SK-N-SH (cell line): ENCODE measurements at regions not wholly inside any gene's neighbourhood (a gene's known extent, or its start where the extent isn't known, plus 50 kb on each side); places are given as distances from the start of the nearest gene placed in this dataset.

Source experiments
- CTCF ChIA-PET: fragments of 300-600, 350-600 bp; formaldehyde crosslinking; extraction: SDS; loops from one replicate; lab custom pipeline; 2021; lab: Yijun Ruan, JAX
- POLR2A ChIA-PET: fragments of 350-600 bp; sonication (Branson Sonifier 250); formaldehyde crosslinking; extraction: SDS; loops from one replicate; lab custom pipeline; 2020; ENCODE audit warnings: antibody characterized with exemption, inconsistent platforms; lab: Yijun Ruan, JAX
- DNase-seq: peaks from one replicate; pipeline ENCODE4 v3.0.0; 2012
- H2AFZ ChIP-seq: fragments of 200-600 bp; sonication (generic); 2 replicates; pipeline ENCODE4 v1.8.1; 2016; ENCODE audit warnings: antibody characterized with exemption, mild to moderate bottlenecking, low read depth
- H3F3A ChIP-seq: fragments of 200-600 bp; sonication (generic); replicated peaks from 2 replicates; pipeline ENCODE3; 2016; ENCODE audit warnings: antibody characterized with exemption, mild to moderate bottlenecking; ENCODE audit not compliant: insufficient read depth
- H3K27ac ChIP-seq, 2 experiments: fragments of 200-500 bp in 1 of 2; fragments of 200-600 bp in 1 of 2; sonication (Bioruptor generic) in 1 of 2; sonication (generic), shearing (Covaris generic) in 1 of 2; 2 replicates each; pipeline versions ENCODE4 v1.5.1 to v1.6.1; 2014 to 2016; ENCODE audit warnings: low read depth in 2 of 2, inconsistent platforms in 1 of 2, low read length in 1 of 2, mild to moderate bottlenecking in 1 of 2, mixed read lengths in 1 of 2
- H3K27me3 ChIP-seq: fragments of 200-600 bp; sonication (generic), shearing (Covaris generic); 2 replicates; pipeline ENCODE4 v1.6.1; 2016; ENCODE audit warnings: mixed run types; ENCODE audit not compliant: insufficient read depth
- H3K36me3 ChIP-seq, 2 experiments: fragments of 200-500 bp in 1 of 2; fragments of 200-600 bp in 1 of 2; sonication (Bioruptor generic) in 1 of 2; sonication (generic) in 1 of 2; replicated peaks in 1 of 2; 2 replicates each; pipeline versions ENCODE3 to v1.5.1; 2014 to 2016; ENCODE audit warnings: low read length in 1 of 2, mild to moderate bottlenecking in 1 of 2; ENCODE audit not compliant: insufficient read depth in 2 of 2, control insufficient read depth in 1 of 2
- H3K4me1 ChIP-seq, 2 experiments: fragments of 200-500 bp in 1 of 2; fragments of 200-600 bp in 1 of 2; sonication (Bioruptor generic) in 1 of 2; sonication (generic), shearing (Covaris generic) in 1 of 2; 2 replicates each; pipeline versions ENCODE4 v1.5.1 to v1.6.1; 2014 to 2016; ENCODE audit warnings: low read depth in 1 of 2, low read length in 1 of 2, mixed run types in 1 of 2; ENCODE audit not compliant: insufficient read depth in 2 of 2, control insufficient read depth in 1 of 2
- H3K4me2 ChIP-seq: fragments of 200-600 bp; sonication (generic), shearing (Covaris generic); 2 replicates; pipeline ENCODE4 v1.6.1; 2017; ENCODE audit warnings: mixed run types
- H3K4me3 ChIP-seq, 2 experiments: fragments of 200-500 bp in 1 of 2; fragments of 200-600 bp in 1 of 2; sonication (Bioruptor generic) in 1 of 2; sonication (generic), shearing (Covaris generic) in 1 of 2; 2 replicates each; pipeline versions ENCODE4 v1.5.1 to v1.8.1; 2014 to 2016; ENCODE audit warnings: low read depth in 2 of 2, inconsistent platforms in 1 of 2, low read length in 1 of 2, mild to moderate bottlenecking in 1 of 2, mixed read lengths in 1 of 2, moderate library complexity in 1 of 2
- H3K79me2 ChIP-seq: fragments of 200-600 bp; sonication (generic); 2 replicates; pipeline ENCODE4 v1.8.1; 2017; ENCODE audit warnings: mild to moderate bottlenecking; ENCODE audit not compliant: insufficient read depth
- H3K9ac ChIP-seq: fragments of 200-600 bp; sonication (generic); 2 replicates; pipeline ENCODE4 v1.6.1; 2017; ENCODE audit warnings: mixed run types
- H3K9me2 ChIP-seq: fragments of 200-600 bp; sonication (generic); 2 replicates; pipeline ENCODE4 v1.6.1; 2017; ENCODE audit warnings: mixed run types
- H3K9me3 ChIP-seq: fragments of 200-600 bp; sonication (generic); 2 replicates; pipeline ENCODE4 v1.6.1; 2017; ENCODE audit warnings: mixed run types, mild to moderate bottlenecking, moderate library complexity
- H4K20me1 ChIP-seq: fragments of 200-600 bp; sonication (generic); 2 replicates; pipeline ENCODE4 v1.6.1; 2017; ENCODE audit warnings: mild to moderate bottlenecking, mixed run types; ENCODE audit not compliant: insufficient read depth
- EP300 ChIP-seq, 2 experiments: IDR thresholded peaks; 2 replicates each; pipeline versions ENCODE4 v1.4.0 to v1.6.1; 2012; ENCODE audit warnings: borderline replicate concordance in 1 of 2, low read depth in 1 of 2, low read length in 1 of 2
- EZH2phosphoT487 ChIP-seq: fragments of 200-600 bp; sonication (generic); IDR thresholded peaks from 2 replicates; pipeline ENCODE4 v1.6.1; 2017; ENCODE audit warnings: low read depth, mixed run types, mild to moderate bottlenecking, antibody characterized with exemption, moderate library complexity, borderline replicate concordance
- FOXJ3 ChIP-seq: sonication (generic); formaldehyde crosslinking; IDR thresholded peaks from 2 replicates; pipeline ENCODE4 v1.5.1; 2020; ENCODE audit warnings: mild to moderate bottlenecking, missing genetic modification reagents
- GABPA ChIP-seq: IDR thresholded peaks from 2 replicates; pipeline ENCODE4 v1.4.0; 2012; ENCODE audit warnings: low read depth, mild to moderate bottlenecking
- GATA2 ChIP-seq: sonication (generic); formaldehyde crosslinking; IDR thresholded peaks from 2 replicates; pipeline ENCODE4 v1.5.0; 2020; ENCODE audit warnings: mild to moderate bottlenecking, missing genetic modification reagents
- JUND ChIP-seq: IDR thresholded peaks from 2 replicates; pipeline ENCODE4 v1.4.0; 2012
- MAX ChIP-seq: IDR thresholded peaks from 2 replicates; pipeline ENCODE4 v1.4.0; 2012; ENCODE audit warnings: low read depth
- MXI1 ChIP-seq: IDR thresholded peaks from 2 replicates; pipeline ENCODE4 v1.6.1; 2012; ENCODE audit warnings: mild to moderate bottlenecking, low read depth, low read length, improper control_type of control experiment
- NFIC ChIP-seq: IDR thresholded peaks from 2 replicates; pipeline ENCODE4 v1.4.0; 2012; ENCODE audit warnings: borderline replicate concordance
- REST ChIP-seq: IDR thresholded peaks from 2 replicates; pipeline ENCODE4 v1.6.1; 2012; ENCODE audit warnings: mild to moderate bottlenecking, low read depth, low read length, moderate library complexity
- RFX5 ChIP-seq: IDR thresholded peaks from 2 replicates; pipeline ENCODE4 v1.6.1; 2012; ENCODE audit warnings: mild to moderate bottlenecking, improper control_type of control experiment, low read length
- SIN3A ChIP-seq: IDR thresholded peaks from 2 replicates; pipeline ENCODE4 v1.6.1; 2012; ENCODE audit warnings: low read depth, mild to moderate bottlenecking, low read length, moderate library complexity, borderline replicate concordance
- TAF1 ChIP-seq: IDR thresholded peaks from 2 replicates; pipeline ENCODE4 v1.6.1; 2012; ENCODE audit warnings: low read depth, mild to moderate bottlenecking, low read length, moderate library complexity, borderline replicate concordance
- TEAD4 ChIP-seq: IDR thresholded peaks from 2 replicates; pipeline ENCODE4 v1.4.0; 2012; ENCODE audit warnings: mild to moderate bottlenecking, borderline replicate concordance; ENCODE audit not compliant: insufficient read depth
- WGBS: methylation state at CpG from one replicate; pipeline ENCODE4 v1.1.6; 2017; ENCODE audit warnings: low lambda C conversion rate; 5-methylcytosine and 5-hydroxymethylcytosine counted together

GRCh38 chr7:142425281-142425680 is 167.4 kb upstream of the PRSS58 start:
- Histone ChIP-seq H3K4me3 (no peak overlapping the region), H2AFZ (no peak overlapping the region), H3K4me1 (peaks cover 0 to 3% of the 10 kb centered on the region in 2 experiments; a peak in 1 of 4 replicates), H3K4me2 (no peak overlapping the region), H3F3A (no peaks in the 10 kb centered on the region), H4K20me1 (no peaks in the 10 kb centered on the region), H3K36me3 (no peaks in the 10 kb centered on the region), H3K27me3 (no peaks in the 10 kb centered on the region; the same call in 1 of the 2 replicates), H3K9me2 (no peaks in the 10 kb centered on the region), H3K9me3 (no peaks in the 10 kb centered on the region), H3K27ac (no peak overlapping the region), H3K9ac (no peak overlapping the region), H3K79me2 (no peaks in the 10 kb centered on the region)
- no peak for DNase-seq
- ChIA-PET CTCF (interaction anchor here (0.8 to 1.4 kb wide), 6 partner anchors 10 to 68 kb away, joined by 3 to 4 read pairs (median 3); no protein-coding TSS in a partner anchor), POLR2A (no interaction called here)
- TF ChIP-seq NFIC (no peak), REST (no peak), MAX (no peak), MXI1 (no peak), FOXJ3 (CRISPR knock-in tag) (no peak), JUND (no peak), EZH2phosphoT487 (no peak), RFX5 (no peak), SIN3A (no peak), TEAD4 (no peak), GABPA (no peak), TAF1 (no peak)
- whole genome bisulfite sequencing, result 41% methylated on average over 7 of the region's 8 CpGs

GRCh38 chr7:142422621-142423020 is 164.8 kb upstream of the PRSS58 start:
- no peaks in the 10 kb centered on the region; the same call in 1 of the 2 replicates for H3K27me3 ChIP-seq

More at GRCh38 chr7:142422621-142423020, 164.8 kb upstream of the PRSS58 start:
- Histone ChIP-seq H2AFZ (no peak overlapping the region), H3K4me1 (peaks cover 0 to 3% of the 10 kb centered on the region in 2 experiments; a peak in 1 of 4 replicates), H3K79me2 (no peaks in the 10 kb centered on the region), H3K9me2 (no peaks in the 10 kb centered on the region), H3K36me3 (no peaks in the 10 kb centered on the region), H3K4me2 (no peak overlapping the region), H3K9me3 (no peaks in the 10 kb centered on the region), H3K9ac (no peak overlapping the region), H3K27ac (no peak overlapping the region), H4K20me1 (no peaks in the 10 kb centered on the region), H3K4me3 (no peak overlapping the region), H3F3A (no peaks in the 10 kb centered on the region)
- POLR2A ChIA-PET, result no interaction called here
- CTCF ChIA-PET, result interaction anchor here (0.7 to 1.8 kb wide), 14 partner anchors 8 to 361 kb away, joined by 3 to 9 read pairs (median 4); no protein-coding TSS in a partner anchor
- WGBS, result 58% methylated on average over 4 of the region's 4 CpGs
- TF ChIP-seq EZH2phosphoT487 (no peak), EP300 (IDR thresholded peaks at IDR 0.05; ENCODE audit: borderline replicate concordance in 1 of 2, low read depth in 1 of 2, low read length in 1 of 2) (no peak), GATA2 (CRISPR knock-in tag) (peak; percentile 18; the same call in 1 of the 2 replicates)
- DNase-seq, result no peak
